ENCODE measurements at regions not wholly inside any gene's neighbourhood (a gene's known extent, or its start where the extent isn't known, plus 50 kb on each side); places are given as distances from the start of the nearest gene placed in this dataset.
"Not testable (repeated sequence)": the region's sequence is repeated elsewhere in the genome, so short reads cannot be mapped to it uniquely, and the experiment has no call there.

- DNase-seq (ENCODE audit: low read depth) = not testable (repeated sequence)
These were observed 180.2 kb upstream of the ERCC4 start for GRCh38 chr16:13739621-13740373.

DNA sequence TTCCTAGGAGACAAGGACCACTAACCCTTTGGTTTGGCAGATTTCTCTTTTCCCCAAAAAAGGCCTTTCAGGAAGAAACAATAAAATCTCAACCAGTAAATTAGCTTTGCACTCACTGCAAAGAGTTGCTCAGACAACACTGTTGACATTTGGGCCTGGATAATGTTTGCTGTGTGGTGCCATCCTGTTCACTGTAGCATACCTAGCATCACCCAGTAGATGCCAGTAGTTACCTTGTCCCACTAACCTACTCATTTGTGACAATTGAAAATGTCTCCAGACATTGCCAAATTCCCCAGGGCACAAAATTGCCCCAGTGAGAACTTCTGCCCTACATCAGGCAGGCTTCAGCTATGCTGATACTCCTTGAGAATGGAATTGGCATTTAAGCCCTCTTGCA lies 177.0 kb upstream of the ERCC4 start:
- DNase-seq (ENCODE audit: low read depth) = no peak

DNA sequence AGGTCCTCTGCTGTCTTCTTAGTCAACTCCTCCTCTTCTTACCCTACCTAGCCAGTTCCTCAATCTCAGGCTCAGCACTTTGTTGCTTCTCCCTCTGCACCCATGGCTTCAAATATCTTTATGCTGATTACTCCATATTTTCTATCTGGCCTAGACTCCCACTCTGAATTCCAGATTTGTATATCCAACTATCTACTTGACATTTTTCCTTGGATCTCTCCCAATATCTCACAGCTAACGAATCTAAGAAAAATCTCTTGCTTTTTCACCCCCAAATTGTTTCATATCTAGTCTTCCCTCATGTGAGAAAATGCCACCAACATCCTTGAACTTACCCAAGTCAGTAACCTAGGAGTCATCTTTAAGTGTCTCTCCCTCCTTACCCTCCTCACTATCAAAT lies 176.4 kb upstream of the ERCC4 start:
- DNase-seq (ENCODE audit: low read depth) = no peak

- no peak for DNase-seq (ENCODE audit: low read depth)
These were observed 163.4 kb upstream of the ERCC4 start for GRCh38 chr16:13756411-13757140.

GRCh38 chr16:13766334-13766733 lies 153.6 kb upstream of the ERCC4 start:
- DNase-seq (ENCODE audit: low read depth) = no peak

DNA sequence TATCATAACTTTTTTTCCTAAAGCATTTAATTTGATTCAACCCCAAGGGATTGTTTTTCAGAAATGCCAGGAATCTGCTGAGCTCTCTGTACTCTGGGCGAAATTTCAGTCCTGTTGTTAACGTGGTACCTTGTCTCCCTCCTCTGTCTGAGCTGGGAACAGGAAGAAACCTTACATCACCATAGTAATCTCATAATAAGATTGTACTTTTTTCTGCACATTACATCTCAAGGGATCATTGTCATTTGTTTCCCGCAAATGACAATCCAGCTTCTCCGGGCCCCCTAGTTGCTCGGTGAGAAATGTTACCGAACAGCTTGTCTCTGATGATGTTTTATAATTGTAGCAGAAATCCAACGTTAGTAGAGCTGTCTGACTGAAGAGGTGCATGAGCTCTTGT lies 152.7 kb upstream of the ERCC4 start:
- DNase-seq (ENCODE audit: low read depth) = no peak

- no peak for DNase-seq (ENCODE audit: low read depth)
These were observed 151.5 kb upstream of the ERCC4 start for GRCh38 chr16:13768471-13768870.

GRCh38 chr16:13770436-13770835 lies 149.5 kb upstream of the ERCC4 start:
- no peak for DNase-seq (ENCODE audit: low read depth)

- no peak for DNase-seq (ENCODE audit: low read depth)
These were observed 147.2 kb upstream of the ERCC4 start for GRCh38 chr16:13772782-13773181.

GRCh38 chr16:13779676-13780075 lies 140.3 kb upstream of the ERCC4 start:
- no peak for DNase-seq (ENCODE audit: low read depth)

DNA sequence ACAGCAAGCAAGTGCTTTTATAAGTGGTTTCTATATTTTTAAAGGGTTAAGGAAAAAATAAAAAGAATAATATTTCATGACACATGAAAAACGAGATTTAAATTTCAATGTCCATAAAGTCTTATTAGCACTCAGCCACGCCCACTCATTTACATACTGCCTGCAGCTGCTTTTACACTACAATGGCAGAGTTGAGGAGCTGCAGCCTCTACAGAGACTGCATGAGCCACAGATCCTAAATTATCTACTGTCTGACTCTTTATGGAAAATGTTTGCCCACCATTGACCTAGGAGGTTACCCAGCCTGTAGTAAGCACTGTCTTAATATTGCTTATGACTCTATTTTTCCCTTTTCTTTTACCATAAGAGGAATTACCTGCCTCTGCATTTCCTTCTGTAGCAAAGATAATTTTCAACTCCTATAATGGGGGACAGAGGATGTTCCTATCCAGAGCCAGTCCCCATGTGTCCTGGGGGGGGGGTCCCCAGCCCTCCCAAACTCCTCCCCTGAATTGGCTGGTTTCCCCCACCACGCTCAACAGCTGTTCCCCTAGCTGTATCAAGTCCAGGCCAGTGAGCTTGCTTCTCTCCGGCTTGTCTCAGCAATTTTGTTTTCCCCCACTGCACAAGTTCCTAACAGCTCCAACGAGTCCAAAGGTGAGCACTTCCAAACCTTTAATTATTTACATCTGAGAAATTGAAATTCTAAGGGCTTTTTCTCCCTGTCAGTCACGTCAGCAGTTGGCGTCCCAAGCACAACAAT lies 139.4 kb upstream of the ERCC4 start:
- no peak for DNase-seq (ENCODE audit: low read depth)

- no peak for DNase-seq (ENCODE audit: low read depth)
These were observed 138.8 kb upstream of the ERCC4 start for GRCh38 chr16:13781169-13781564.

- DNase-seq (ENCODE audit: low read depth) = no peak
These were observed 138.2 kb upstream of the ERCC4 start for GRCh38 chr16:13781575-13782338.

DNA sequence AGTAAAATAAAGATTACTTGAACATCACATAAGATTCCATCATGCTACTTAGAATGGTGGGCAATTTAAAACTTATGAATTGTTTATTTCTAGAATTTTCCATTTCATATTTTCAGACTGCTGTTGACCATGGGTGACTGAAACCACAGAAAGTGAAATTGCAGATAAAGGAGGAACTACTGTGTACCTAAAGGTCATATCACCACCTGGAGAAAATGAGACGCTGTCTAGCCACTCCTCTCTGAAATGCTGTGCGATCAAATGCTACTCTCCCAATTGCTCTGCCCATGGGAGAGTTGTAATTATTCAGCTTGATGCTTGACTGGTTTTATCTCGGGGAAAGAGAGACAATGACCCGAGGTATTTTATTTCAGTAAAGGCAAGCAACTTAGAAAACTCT lies 128.9 kb upstream of the ERCC4 start:
- DNase-seq (ENCODE audit: low read depth) = no peak

- DNase-seq (ENCODE audit: low read depth) = no peak
These were observed 126.0 kb upstream of the ERCC4 start for GRCh38 chr16:13793841-13794409.

- DNase-seq (ENCODE audit: low read depth) = no peak
These were observed 124.8 kb upstream of the ERCC4 start for GRCh38 chr16:13795131-13795530.

GRCh38 chr16:13797718-13798117 lies 122.2 kb upstream of the ERCC4 start:
- DNase-seq (ENCODE audit: low read depth) = no peak

DNA sequence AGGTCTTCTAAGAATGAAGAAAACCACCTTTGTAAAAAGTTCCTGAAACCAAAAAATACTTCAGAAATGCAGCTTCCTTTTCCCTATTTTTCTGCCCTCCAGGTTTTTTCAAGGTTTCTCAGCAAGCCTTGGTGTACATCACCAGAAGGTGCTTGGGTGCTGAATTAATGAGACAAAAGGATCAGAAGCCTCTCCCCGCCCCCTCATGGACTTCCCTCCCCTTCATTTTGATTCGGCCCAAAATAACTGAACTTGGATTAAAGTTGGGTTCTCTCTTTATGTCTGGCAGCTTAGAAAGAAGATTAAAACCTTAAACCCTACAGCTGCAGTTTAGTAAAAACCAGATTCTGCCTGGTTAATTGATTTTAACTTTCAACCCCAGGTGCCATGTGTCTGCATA lies 121.7 kb upstream of the ERCC4 start:
- DNase-seq (ENCODE audit: low read depth) = no peak

DNA sequence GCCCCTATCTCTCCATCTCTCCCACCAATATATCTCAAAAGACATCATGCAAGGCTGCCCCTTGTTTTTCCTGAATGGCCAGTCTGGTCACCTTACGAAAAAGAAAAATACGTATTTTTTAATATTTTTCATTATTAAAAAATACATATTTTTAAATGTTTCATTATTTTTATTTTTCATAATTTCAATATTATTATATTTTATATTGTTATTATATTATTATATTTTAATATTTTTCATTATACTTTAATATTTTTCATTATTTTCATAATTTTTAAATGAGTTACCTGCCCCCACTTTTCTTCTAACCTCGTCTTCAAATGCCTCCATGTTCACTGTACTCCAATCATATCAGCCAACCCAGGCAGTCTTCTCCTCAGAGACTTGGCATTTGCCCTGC lies 116.0 kb upstream of the ERCC4 start:
- DNase-seq (ENCODE audit: low read depth) = no peak

DNA sequence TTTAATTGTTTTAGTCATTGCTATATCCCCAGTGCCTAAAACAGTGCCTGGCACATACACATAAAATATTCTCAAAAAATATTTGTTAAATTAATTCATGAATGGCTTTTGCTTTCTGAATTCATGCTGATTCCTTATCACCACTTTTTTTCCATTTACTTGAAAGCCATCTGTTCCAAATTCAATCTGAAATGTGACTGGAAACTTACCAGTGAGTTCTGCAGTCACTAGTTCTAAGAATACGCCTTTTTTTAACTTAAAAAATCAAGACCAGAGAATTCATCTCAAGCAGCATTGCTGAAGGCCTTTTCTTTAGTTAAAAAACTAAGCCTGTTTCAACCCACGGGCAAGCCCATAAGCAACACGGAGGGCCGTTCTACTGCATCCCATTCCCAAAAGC lies 114.0 kb upstream of the ERCC4 start:
- DNase-seq (ENCODE audit: low read depth) = no peak

GRCh38 chr16:13806671-13807070 lies 113.3 kb upstream of the ERCC4 start:
- DNase-seq (ENCODE audit: low read depth) = no peak

DNA sequence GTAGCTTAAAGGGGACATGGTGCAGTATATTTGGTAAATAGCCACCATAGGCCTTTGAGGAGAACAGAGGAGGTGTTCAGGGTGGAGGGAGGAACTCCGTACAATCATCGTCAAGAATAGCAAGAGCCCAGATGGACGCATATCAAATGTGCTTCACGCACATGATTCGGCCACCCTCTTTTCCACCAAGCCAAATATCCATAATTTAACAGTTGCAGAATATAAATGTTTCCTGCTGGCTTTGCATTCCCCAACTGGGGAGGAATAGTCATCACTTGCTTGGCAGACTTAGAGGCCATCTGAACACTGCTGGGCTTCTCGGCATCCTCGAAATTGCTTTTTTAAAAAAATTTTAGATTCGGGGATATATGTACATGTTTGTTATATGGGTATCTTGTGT lies 111.9 kb upstream of the ERCC4 start:
- DNase-seq (ENCODE audit: low read depth) = no peak
